ENCODE measurements at regions not wholly inside any gene's neighbourhood (a gene's known extent, or its start where the extent isn't known, plus 50 kb on each side); places are given as distances from the start of the nearest gene placed in this dataset.

- Histone ChIP-seq H3K4me1 (ENCODE audit: low read depth) (peaks cover 14% of the 10 kb centered on the region), H3K4me3 (no peak overlapping the region), H3K36me3 (no peaks in the 10 kb centered on the region), H3K27me3 (no peaks in the 10 kb centered on the region), H3K9me3 (ENCODE audit: low read depth) (no peaks in the 10 kb centered on the region), H3K27ac (peak overlapping the region; percentile 35)
- DNase-seq (ENCODE audit: low read depth in 1 of 2, low spot score in 1 of 2): no peak
- TF ChIP-seq CTCF (IDR thresholded peaks at IDR 0.05; ENCODE audit: low read depth, low read length): no peak
These were observed 241.8 kb upstream of the CIBAR2 start for GRCh38 chr16:85353839-85354685.

- Histone ChIP-seq H3K4me3 (no peak overlapping the region), H3K27ac (peak overlapping the region; percentile 35), H3K27me3 (no peaks in the 10 kb centered on the region), H3K4me1 (ENCODE audit: low read depth) (peaks cover 14% of the 10 kb centered on the region), H3K36me3 (no peaks in the 10 kb centered on the region), H3K9me3 (ENCODE audit: low read depth) (no peaks in the 10 kb centered on the region)
- TF ChIP-seq CTCF (IDR thresholded peaks at IDR 0.05; ENCODE audit: low read depth, low read length): no peak
- peak; percentile 26 to 47 for DNase-seq (ENCODE audit: low read depth in 1 of 2, low spot score in 1 of 2)
These were observed 242.6 kb upstream of the CIBAR2 start for GRCh38 chr16:85354686-85355514.

GRCh38 chr16:85355515-85355837 lies 243.2 kb upstream of the CIBAR2 start:
- Histone ChIP-seq H3K9me3 (ENCODE audit: low read depth) (no peaks in the 10 kb centered on the region), H3K36me3 (no peaks in the 10 kb centered on the region), H3K4me1 (ENCODE audit: low read depth) (peaks cover 14% of the 10 kb centered on the region), H3K27ac (no peak overlapping the region), H3K27me3 (no peaks in the 10 kb centered on the region), H3K4me3 (no peak overlapping the region)
- no peak for TF ChIP-seq CTCF (IDR thresholded peaks at IDR 0.05; ENCODE audit: low read depth, low read length)
- DNase-seq (ENCODE audit: low read depth in 1 of 2, low spot score in 1 of 2): no peak

- Histone ChIP-seq H3K27me3 (no peaks in the 10 kb centered on the region), H3K36me3 (no peaks in the 10 kb centered on the region), H3K27ac (no peak overlapping the region), H3K4me1 (ENCODE audit: low read depth) (peaks cover 8% of the 10 kb centered on the region), H3K9me3 (ENCODE audit: low read depth) (no peaks in the 10 kb centered on the region), H3K4me3 (no peak overlapping the region)
- no peak for DNase-seq (ENCODE audit: low read depth in 1 of 2, low spot score in 1 of 2)
- TF ChIP-seq CTCF (IDR thresholded peaks at IDR 0.05; ENCODE audit: low read depth, low read length): no peak
These were observed 243.9 kb upstream of the CIBAR2 start for GRCh38 chr16:85356157-85356556.

GRCh38 chr16:85357323-85357722 lies 245.1 kb upstream of the CIBAR2 start:
- no peaks in the 10 kb centered on the region for H3K36me3 ChIP-seq
- no peak overlapping the region for H3K27ac ChIP-seq
- no peak overlapping the region for H3K4me3 ChIP-seq
- no peak for TF ChIP-seq CTCF (IDR thresholded peaks at IDR 0.05; ENCODE audit: low read depth, low read length)
- peaks cover 7% of the 10 kb centered on the region for H3K4me1 ChIP-seq (ENCODE audit: low read depth)
- no peaks in the 10 kb centered on the region for H3K27me3 ChIP-seq
- DNase-seq (ENCODE audit: low read depth in 1 of 2, low spot score in 1 of 2): no peak
- H3K9me3 ChIP-seq (ENCODE audit: low read depth): no peaks in the 10 kb centered on the region
